Panc1 (cell line): ENCODE measurements at regions not wholly inside any gene's neighbourhood (a gene's known extent, or its start where the extent isn't known, plus 50 kb on each side); places are given as distances from the start of the nearest gene placed in this dataset.

ENCODE experiments used
- ATAC-seq: fragments of 200-7000 bp; cut with Tn5 transposase; 2 replicates; pipeline ENCODE4 v1.9.1; 2020; ENCODE audit warnings: mild to moderate bottlenecking, moderate library complexity
- BruUV-seq: library from RNA; stranded (reverse); fragments of 400-500 nt; replicated peaks from 2 replicates; lab custom pipeline; 2021; lab: Mats Ljungman, UMichigan
- CTCF ChIA-PET: fragments of 300-600 bp; sonication (Branson Sonifier 250); formaldehyde crosslinking; loops from one replicate; lab custom pipeline; 2022; ENCODE audit warnings: antibody characterized with exemption; lab: Charles Lee
- POLR2A ChIA-PET: fragments of 300-600 bp; sonication (Branson Sonifier 250); formaldehyde crosslinking; loops from one replicate; lab custom pipeline; 2022; ENCODE audit warnings: antibody characterized with exemption; lab: Charles Lee
- DNase-seq: peaks from one replicate; pipeline ENCODE4 v3.0.0-alpha.2; 2010; ENCODE audit warnings: low read depth, low spot score
- H3K27ac ChIP-seq: 2 replicates; pipeline ENCODE4 v1.5.1; 2011; ENCODE audit warnings: mild to moderate bottlenecking, low read length, inconsistent platforms
- H3K27me3 ChIP-seq: fragments of 200-500 bp; sonication (Bioruptor generic); 2 replicates; pipeline ENCODE4 v1.6.0; 2014; ENCODE audit warnings: low read length, inconsistent platforms; ENCODE audit not compliant: control insufficient read depth, insufficient read depth
- H3K36me3 ChIP-seq: fragments of 200-500 bp; sonication (Bioruptor generic); 2 replicates; pipeline ENCODE4 v1.5.1; 2014; ENCODE audit warnings: inconsistent platforms, mild to moderate bottlenecking, low read length, moderate library complexity; ENCODE audit not compliant: control insufficient read depth, insufficient read depth
- H3K4me1 ChIP-seq: 2 replicates; pipeline ENCODE4 v1.5.1; 2011; ENCODE audit warnings: inconsistent platforms, mild to moderate bottlenecking, low read length, moderate library complexity; ENCODE audit not compliant: control insufficient read depth, insufficient read depth
- H3K4me3 ChIP-seq, 2 experiments: 2 replicates each; pipeline ENCODE4 v1.5.1; 2011 to 2012; ENCODE audit warnings: low read depth in 2 of 2, low read length in 2 of 2, mild to moderate bottlenecking in 2 of 2, inconsistent platforms in 1 of 2, moderate library complexity in 1 of 2
- H3K9me3 ChIP-seq: fragments of 200-500 bp; sonication (Bioruptor generic); 2 replicates; pipeline ENCODE4 v1.5.1; 2014; ENCODE audit warnings: low read depth, mild to moderate bottlenecking, inconsistent platforms, low read length, moderate library complexity; ENCODE audit not compliant: control insufficient read depth, insufficient read depth
- CTCF ChIP-seq: fragments of 450-650 bp; IDR thresholded peaks from 2 replicates; pipeline ENCODE4 v1.5.1; 2017; ENCODE audit warnings: mild to moderate bottlenecking
- POLR2AphosphoS5 ChIP-seq: IDR thresholded peaks from 2 replicates; pipeline ENCODE4 v1.6.1; 2012; ENCODE audit warnings: mild to moderate bottlenecking, low read depth, low read length, moderate library complexity
- SIN3A ChIP-seq: IDR thresholded peaks from 2 replicates; pipeline ENCODE4 v1.6.1; 2012; ENCODE audit warnings: low read depth, mild to moderate bottlenecking, low read length, moderate library complexity, borderline replicate concordance; ENCODE audit not compliant: insufficient read depth
- TCF7L2 ChIP-seq: IDR thresholded peaks from 2 replicates; pipeline ENCODE4 v1.6.1; 2011; ENCODE audit warnings: mild to moderate bottlenecking, low read depth, low read length, inconsistent platforms
- in situ Hi-C: cut with HindIII; loops from 2 replicates; pipeline ENCODE4 v1.10.0; 2016; ENCODE audit warnings: low sequenced_read_pairs, low pct_unique_long_range_greater_than_20kb
- intact Hi-C: fragments of 100-400 bp; cut with micrococcal nuclease; formaldehyde crosslinking; loops from one replicate; pipeline ENCODE4 v1.10.0; 2022; ENCODE audit not compliant: unreplicated experiment
- TF ChIP-seq, protein P1 (sequence below), 2 experiments: IDR thresholded peaks; 2 replicates each; pipeline ENCODE4 v1.6.1; 2011 to 2012; ENCODE audit warnings: low read depth in 2 of 2, control low read depth in 1 of 2, low read length in 1 of 2, mild to moderate bottlenecking in 1 of 2, moderate library complexity in 1 of 2; ENCODE audit not compliant: insufficient read depth in 1 of 2

GRCh38 chr7:131161103-131161502, 166.6 kb upstream of the MKLN1 start:
- no TSS peak for BruUV-seq
- Histone ChIP-seq H3K4me1 (peaks cover 30% of the 10 kb centered on the region), H3K4me3 (no peak overlapping the region), H3K9me3 (no peaks in the 10 kb centered on the region), H3K27ac (no peak overlapping the region), H3K36me3 (no peaks in the 10 kb centered on the region), H3K27me3 (no peaks in the 10 kb centered on the region)
- in situ Hi-C loops = no loop called here
- no peak for DNase-seq
- intact Hi-C loops = no loop called here
- CTCF ChIA-PET = no interaction called here
- POLR2A ChIA-PET = interaction anchor here (0.6 kb wide), 1 partner anchor 144 kb away, joined by 13 read pairs; no protein-coding TSS in a partner anchor
- no peak for ATAC-seq
- TF ChIP-seq, protein P1, sequence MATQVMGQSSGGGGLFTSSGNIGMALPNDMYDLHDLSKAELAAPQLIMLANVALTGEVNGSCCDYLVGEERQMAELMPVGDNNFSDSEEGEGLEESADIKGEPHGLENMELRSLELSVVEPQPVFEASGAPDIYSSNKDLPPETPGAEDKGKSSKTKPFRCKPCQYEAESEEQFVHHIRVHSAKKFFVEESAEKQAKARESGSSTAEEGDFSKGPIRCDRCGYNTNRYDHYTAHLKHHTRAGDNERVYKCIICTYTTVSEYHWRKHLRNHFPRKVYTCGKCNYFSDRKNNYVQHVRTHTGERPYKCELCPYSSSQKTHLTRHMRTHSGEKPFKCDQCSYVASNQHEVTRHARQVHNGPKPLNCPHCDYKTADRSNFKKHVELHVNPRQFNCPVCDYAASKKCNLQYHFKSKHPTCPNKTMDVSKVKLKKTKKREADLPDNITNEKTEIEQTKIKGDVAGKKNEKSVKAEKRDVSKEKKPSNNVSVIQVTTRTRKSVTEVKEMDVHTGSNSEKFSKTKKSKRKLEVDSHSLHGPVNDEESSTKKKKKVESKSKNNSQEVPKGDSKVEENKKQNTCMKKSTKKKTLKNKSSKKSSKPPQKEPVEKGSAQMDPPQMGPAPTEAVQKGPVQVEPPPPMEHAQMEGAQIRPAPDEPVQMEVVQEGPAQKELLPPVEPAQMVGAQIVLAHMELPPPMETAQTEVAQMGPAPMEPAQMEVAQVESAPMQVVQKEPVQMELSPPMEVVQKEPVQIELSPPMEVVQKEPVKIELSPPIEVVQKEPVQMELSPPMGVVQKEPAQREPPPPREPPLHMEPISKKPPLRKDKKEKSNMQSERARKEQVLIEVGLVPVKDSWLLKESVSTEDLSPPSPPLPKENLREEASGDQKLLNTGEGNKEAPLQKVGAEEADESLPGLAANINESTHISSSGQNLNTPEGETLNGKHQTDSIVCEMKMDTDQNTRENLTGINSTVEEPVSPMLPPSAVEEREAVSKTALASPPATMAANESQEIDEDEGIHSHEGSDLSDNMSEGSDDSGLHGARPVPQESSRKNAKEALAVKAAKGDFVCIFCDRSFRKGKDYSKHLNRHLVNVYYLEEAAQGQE (IDR thresholded peaks at IDR 0.05; ENCODE audit: insufficient read depth in 1 of 2, low read depth in 2 of 2, low read length in 1 of 2) = no peak
- TF ChIP-seq SIN3A = no peak
- TF ChIP-seq POLR2AphosphoS5 = no peak
- no peak for TF ChIP-seq CTCF
- no peak for TF ChIP-seq TCF7L2

DNA sequence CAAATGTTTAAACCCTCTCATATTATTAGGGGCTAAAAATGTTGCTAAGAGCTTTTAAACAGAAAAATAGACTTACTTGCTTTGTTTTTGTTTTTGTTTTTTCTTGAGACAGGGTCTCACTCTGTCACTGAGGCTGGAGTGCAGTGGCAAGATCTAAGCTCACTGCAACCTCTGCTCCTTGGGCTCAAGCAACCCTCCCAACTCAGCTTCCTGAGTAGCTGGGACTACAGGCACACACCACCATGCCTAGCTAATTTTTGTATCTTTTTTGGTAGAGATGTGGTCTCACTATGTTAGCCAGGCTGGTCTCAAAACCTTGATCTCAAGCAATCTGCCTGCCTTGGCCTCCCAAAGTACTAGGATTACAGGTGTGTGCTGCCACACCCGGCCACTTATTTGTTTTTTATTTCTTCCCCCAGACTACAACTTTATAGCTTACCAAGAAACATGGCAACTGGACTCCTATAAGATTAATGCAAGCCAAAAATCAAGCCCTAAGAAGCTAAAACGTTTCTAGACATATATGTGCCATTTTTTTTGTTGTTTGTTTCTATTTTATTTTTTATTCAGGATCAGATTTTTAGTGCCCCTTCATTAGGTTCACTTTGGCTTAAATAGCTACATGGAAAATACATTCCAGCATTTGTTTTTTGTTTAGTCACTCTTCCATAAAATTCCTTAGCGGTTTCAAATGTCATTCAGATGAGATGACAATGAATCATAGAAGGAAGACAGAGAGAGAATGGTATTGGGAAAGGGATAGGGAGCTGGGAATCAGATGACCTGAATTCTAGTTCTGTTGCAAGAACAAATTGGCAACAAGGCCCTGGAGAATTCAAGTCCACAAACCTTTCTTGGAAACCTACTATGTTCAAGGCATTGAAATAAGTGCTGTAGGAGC, 163.4 kb upstream of the MKLN1 start:
- in situ Hi-C loops = no loop called here
- no TSS peak for BruUV-seq
- Histone ChIP-seq H3K4me3 (peak overlapping the region in 1 of 2 experiments; percentile 8; a peak in 1 of 4 replicates), H3K4me1 (peaks cover 25% of the 10 kb centered on the region), H3K27ac (peak overlapping the region; percentile 74), H3K27me3 (no peaks in the 10 kb centered on the region), H3K36me3 (no peaks in the 10 kb centered on the region), H3K9me3 (no peaks in the 10 kb centered on the region)
- TF ChIP-seq, protein P1 (IDR thresholded peaks at IDR 0.05; ENCODE audit: insufficient read depth in 1 of 2, low read depth in 2 of 2, low read length in 1 of 2) = no peak
- no peak for TF ChIP-seq POLR2AphosphoS5
- no peak for TF ChIP-seq CTCF
- TF ChIP-seq TCF7L2 = no peak
- TF ChIP-seq SIN3A = no peak
- ATAC-seq = peak; percentile 85
- CTCF ChIA-PET = interaction anchor here (0.6 to 1.0 kb wide), 4 partner anchors 9 to 139 kb away, joined by 3 to 8 read pairs (median 4); no protein-coding TSS in a partner anchor
- intact Hi-C loops = no loop called here
- peak; percentile 98 for DNase-seq
- POLR2A ChIA-PET = interaction anchor here (0.6 kb wide), 1 partner anchor 148 kb away, joined by 3 read pairs; no protein-coding TSS in a partner anchor
